Kidney (tissue), 13 donors: ENCODE measurements at regions not wholly inside any gene's neighbourhood (a gene's known extent, or its start where the extent isn't known, plus 50 kb on each side); places are given as distances from the start of the nearest gene placed in this dataset.
A peak's percentile ranks its signal among the peaks of the same experiment; 100 is the strongest.
"Not testable (repeated sequence)": the region's sequence is repeated elsewhere in the genome, so short reads cannot be mapped to it uniquely, and the experiment has no call there.

Source experiments
- DNase-seq, 5 donors: peaks; one replicate each; pipeline ENCODE4 v3.0.0-alpha.2; 2013 to 2020
- FAIRE-seq: peaks from 2 replicates; lab custom pipeline; 2012; peaks lifted over from hg19 to GRCh38; lab: Jason Lieb, UNC
- H3K27ac ChIP-seq, 2 donors: one replicate each; pipeline ENCODE4 v1.7.0; 2013; ENCODE audit warnings: low read depth in 2 of 2, low read length in 2 of 2, inconsistent platforms in 1 of 2
- H3K27me3 ChIP-seq: one replicate; pipeline ENCODE4 v1.7.1; 2013; ENCODE audit warnings: low read length, inconsistent platforms; ENCODE audit not compliant: control insufficient read depth, insufficient read depth
- H3K36me3 ChIP-seq, 3 donors: one replicate each; pipeline versions ENCODE4 v1.7.0 to v1.7.1; 2013; ENCODE audit warnings: low read length in 3 of 3, control low read depth in 1 of 3, inconsistent platforms in 1 of 3; ENCODE audit not compliant: insufficient read depth in 3 of 3, control insufficient read depth in 2 of 3
- H3K4me1 ChIP-seq, 3 donors: one replicate each; pipeline versions ENCODE4 v1.7.0 to v1.7.1; 2013; ENCODE audit warnings: low read length in 3 of 3, inconsistent platforms in 1 of 3, low read depth in 1 of 3; ENCODE audit not compliant: control insufficient read depth in 2 of 3, insufficient read depth in 2 of 3
- H3K4me3 ChIP-seq, 3 donors: one replicate each; pipeline versions ENCODE4 v1.7.0 to v1.8.1; 2013; ENCODE audit warnings: low read length in 3 of 3, control low read depth in 1 of 3, inconsistent platforms in 1 of 3
- H3K9ac ChIP-seq, 3 donors: one replicate each; pipeline versions ENCODE4 v1.7.0 to v1.7.1; 2013; ENCODE audit warnings: low read length in 3 of 3, control low read depth in 1 of 3, inconsistent platforms in 1 of 3
- H3K9me3 ChIP-seq, 3 donors: one replicate each; pipeline versions ENCODE4 v1.7.0 to v1.7.1; 2013; ENCODE audit warnings: low read length in 3 of 3, control low read depth in 1 of 3, inconsistent platforms in 1 of 3; ENCODE audit not compliant: control insufficient read depth in 2 of 3, insufficient read depth in 1 of 3
- intact Hi-C: fragments of 100-400 bp; cut with DNase I; formaldehyde crosslinking; loops from one replicate; pipeline ENCODE4 v1.11.1; 2022
- TF ChIP-seq, protein P1 (sequence below): IDR thresholded peaks from 3 replicates; pipeline ENCODE4 v1.5.1; 2012; ENCODE audit warnings: mild to moderate bottlenecking, moderate library complexity, borderline replicate concordance; ENCODE audit not compliant: insufficient read depth; ENCODE audit errors: extremely low read depth
- donor health status: control.
- donor health status: control.
- donor health status: control.
- donor health status: control.
- donor health status: control.
- donor health status: DM: yes; HTN: yes; CAD: no.
- donor health status: Normal renal cell carcinoma (clear cell type).

DNA sequence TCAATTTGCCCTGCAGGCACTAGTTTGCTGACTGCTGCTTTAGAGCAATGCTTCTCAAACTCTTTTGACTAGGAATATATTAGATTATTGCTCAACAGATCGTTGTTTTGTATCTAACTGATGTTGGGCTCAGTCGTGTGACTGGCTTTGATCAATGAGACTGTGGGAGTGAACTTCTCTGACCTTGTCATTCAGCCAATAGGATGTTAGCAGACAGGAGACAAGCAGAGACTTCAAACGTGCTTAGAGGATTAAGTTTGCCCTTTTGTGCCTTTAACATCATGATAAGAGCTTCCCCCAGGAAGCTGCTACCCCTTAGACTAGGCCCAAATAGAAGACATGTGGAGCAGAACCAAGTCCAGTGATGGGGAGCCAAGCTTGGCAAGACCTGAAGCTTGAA lies 76.7 kb upstream of the ELK3 start:
- Histone ChIP-seq H3K27ac (no peak overlapping the region), H3K4me3 (no peak overlapping the region), H3K9ac (no peak overlapping the region), H3K9me3 (no peaks in the 10 kb centered on the region), H3K27me3 (no peaks in the 10 kb centered on the region), H3K36me3 (no peaks in the 10 kb centered on the region), H3K4me1 (peaks cover 0 to 4% (median 0%) of the 10 kb centered on the region in 3 donors)
- intact Hi-C loops = no loop called here
- TF ChIP-seq, protein P1, sequence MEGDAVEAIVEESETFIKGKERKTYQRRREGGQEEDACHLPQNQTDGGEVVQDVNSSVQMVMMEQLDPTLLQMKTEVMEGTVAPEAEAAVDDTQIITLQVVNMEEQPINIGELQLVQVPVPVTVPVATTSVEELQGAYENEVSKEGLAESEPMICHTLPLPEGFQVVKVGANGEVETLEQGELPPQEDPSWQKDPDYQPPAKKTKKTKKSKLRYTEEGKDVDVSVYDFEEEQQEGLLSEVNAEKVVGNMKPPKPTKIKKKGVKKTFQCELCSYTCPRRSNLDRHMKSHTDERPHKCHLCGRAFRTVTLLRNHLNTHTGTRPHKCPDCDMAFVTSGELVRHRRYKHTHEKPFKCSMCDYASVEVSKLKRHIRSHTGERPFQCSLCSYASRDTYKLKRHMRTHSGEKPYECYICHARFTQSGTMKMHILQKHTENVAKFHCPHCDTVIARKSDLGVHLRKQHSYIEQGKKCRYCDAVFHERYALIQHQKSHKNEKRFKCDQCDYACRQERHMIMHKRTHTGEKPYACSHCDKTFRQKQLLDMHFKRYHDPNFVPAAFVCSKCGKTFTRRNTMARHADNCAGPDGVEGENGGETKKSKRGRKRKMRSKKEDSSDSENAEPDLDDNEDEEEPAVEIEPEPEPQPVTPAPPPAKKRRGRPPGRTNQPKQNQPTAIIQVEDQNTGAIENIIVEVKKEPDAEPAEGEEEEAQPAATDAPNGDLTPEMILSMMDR = no peak
- FAIRE-seq = no peak
- DNase-seq = no peak

- H3K27me3 ChIP-seq = no peaks in the 10 kb centered on the region
- H3K27ac ChIP-seq = no peak overlapping the region
- H3K4me1 ChIP-seq = peaks cover 0 to 2% (median 0%) of the 10 kb centered on the region in 3 donors
- no peaks in the 10 kb centered on the region for H3K9me3 ChIP-seq
- no peaks in the 10 kb centered on the region for H3K36me3 ChIP-seq
- H3K4me3 ChIP-seq = no peak overlapping the region
- DNase-seq = peak in 2 of 5 donors; percentile 42 to 48
- intact Hi-C loops = no loop called here
- TF ChIP-seq, protein P1 = no peak
- no peak overlapping the region for H3K9ac ChIP-seq
- FAIRE-seq = no peak
Measured at GRCh38 chr12:96120359-96121100, 73.6 kb upstream of the ELK3 start.

DNA sequence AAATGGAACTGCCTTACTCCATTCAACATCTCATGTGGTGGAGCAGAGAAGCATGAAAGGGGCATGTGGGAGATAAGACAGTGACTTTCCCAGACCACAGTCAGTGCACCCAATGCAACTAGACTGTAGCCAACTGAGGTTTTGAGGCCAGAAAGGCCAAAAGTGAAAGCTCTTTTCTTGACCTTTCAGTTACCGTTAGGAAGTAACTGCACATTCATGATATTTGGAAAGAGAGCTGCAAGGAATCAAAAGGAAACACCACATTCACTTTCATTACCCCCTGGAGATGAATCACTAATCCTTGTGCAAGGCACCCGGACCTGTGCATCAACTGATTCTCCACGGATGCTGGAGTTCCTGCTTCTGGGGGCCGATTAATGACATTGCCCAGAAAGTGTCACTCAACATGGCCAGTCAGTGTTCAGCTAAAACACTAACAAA lies 72.9 kb upstream of the ELK3 start:
- TF ChIP-seq, protein P1 = no peak
- no peak overlapping the region for H3K27ac ChIP-seq
- no peaks in the 10 kb centered on the region for H3K27me3 ChIP-seq
- DNase-seq (no peak), FAIRE-seq (no peak)
- H3K9ac ChIP-seq = no peak overlapping the region
- intact Hi-C loops = no loop called here
- H3K4me1 ChIP-seq = peaks cover 0 to 2% (median 0%) of the 10 kb centered on the region in 3 donors
- H3K9me3 ChIP-seq = no peaks in the 10 kb centered on the region
- no peaks in the 10 kb centered on the region for H3K36me3 ChIP-seq
- no peak overlapping the region for H3K4me3 ChIP-seq

DNA sequence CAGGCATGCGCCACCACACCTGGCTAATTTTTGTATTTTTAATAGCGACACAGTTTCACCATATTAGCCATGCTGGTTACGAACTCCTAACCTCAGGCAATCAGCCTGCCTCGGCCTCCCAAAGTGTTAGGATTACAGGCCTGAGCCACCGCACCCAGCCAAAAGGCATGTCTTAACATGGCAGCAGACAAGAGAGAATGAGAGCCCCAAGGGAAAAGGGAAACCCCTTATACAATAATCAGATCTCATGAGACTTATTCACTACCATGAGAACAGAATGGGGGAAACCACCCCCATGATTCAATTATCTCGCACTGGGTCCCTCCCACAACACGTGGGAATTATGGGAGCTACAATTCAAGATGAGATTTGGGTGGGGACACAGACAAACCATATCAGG lies 65.9 kb upstream of the ELK3 start:
- FAIRE-seq, H3K4me3 ChIP-seq, DNase-seq, H3K9ac ChIP-seq, H3K36me3 ChIP-seq, H3K27me3 ChIP-seq, H3K9me3 ChIP-seq, intact Hi-C loops, H3K4me1 ChIP-seq, H3K27ac ChIP-seq: not testable (repeated sequence)
